NCI-H2029 (cell line): ENCODE measurements at regions not wholly inside any gene's neighbourhood (a gene's known extent, or its start where the extent isn't known, plus 50 kb on each side); places are given as distances from the start of the nearest gene placed in this dataset.
"Not testable (repeated sequence)": the region's sequence is repeated elsewhere in the genome, so short reads cannot be mapped to it uniquely, and the experiment has no call there.

Experiments
- DNase-seq: peaks from one replicate; lab custom pipeline; 2025; lab: John Stamatoyannopoulos, UW

DNA sequence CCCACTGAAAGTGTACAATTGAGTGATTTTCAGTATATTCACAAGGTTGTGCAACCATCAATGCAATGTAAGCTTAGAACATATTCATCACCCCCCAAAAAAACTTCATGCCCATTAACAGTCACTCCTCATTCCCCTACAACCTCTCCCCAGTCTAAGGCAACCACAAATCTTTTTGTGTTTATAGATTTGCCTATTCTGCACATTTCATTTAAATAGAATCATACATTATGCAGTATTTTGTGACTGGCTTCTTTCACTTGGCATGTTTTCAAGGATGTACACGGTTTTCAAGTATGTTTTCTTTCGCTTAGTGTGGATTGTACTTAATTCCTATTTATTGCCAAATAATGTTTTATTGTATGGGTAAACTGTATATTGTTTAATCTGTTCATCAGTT is 95.6 kb upstream of the ADRA1D start:
- no peak for DNase-seq

DNA sequence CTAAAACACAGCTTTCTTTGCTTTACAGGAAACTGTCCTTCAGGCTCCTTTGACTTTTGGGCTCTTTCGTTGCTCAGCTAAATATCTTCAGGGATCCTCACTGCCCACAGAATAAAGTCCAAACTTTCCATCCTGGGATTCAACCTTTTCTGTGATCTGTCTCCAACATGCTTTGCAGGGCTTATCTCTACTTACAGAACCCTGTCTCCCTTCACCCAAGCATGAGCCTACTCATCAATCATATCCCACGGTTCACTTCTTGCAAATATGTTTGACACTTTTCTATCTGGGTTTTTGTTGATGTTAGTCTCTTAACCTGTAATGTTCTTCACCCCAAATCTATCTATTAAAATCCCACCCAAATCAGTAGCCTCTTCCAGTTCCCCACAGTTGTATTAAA is 93.5 kb upstream of the ADRA1D start:
- no peak for DNase-seq

DNA sequence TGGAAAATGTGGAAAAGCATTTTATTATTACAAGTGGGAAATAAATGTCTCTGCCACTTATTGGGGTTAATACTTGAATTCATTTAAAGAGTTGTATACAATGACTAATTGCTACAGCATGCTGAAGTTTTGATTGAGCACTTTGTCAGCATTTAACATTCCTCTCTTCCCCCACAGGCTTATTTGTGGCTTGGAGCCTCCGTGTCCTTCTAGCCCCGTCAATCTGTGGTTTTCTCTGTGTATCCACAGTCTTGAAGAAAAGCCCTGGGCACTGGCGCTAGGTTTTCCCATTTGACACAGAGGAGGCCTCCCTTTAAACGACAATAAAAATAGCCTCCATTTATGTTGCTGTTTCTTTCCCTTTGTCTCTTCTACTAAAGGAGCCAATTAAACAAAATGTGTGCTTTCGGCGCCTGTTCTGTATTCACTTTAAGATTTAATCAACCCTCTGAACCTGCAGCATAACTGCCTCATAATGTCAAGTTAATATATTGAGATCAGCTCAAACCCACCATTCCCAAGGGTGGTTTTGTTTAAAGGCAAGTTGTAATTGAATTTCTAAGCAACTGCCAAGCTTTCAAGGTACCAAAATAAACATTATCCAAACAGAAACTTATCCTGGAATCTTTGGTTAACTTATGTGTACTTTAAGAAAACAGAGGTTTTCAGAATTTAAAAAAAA is 92.9 kb upstream of the ADRA1D start:
- DNase-seq: no peak

DNA sequence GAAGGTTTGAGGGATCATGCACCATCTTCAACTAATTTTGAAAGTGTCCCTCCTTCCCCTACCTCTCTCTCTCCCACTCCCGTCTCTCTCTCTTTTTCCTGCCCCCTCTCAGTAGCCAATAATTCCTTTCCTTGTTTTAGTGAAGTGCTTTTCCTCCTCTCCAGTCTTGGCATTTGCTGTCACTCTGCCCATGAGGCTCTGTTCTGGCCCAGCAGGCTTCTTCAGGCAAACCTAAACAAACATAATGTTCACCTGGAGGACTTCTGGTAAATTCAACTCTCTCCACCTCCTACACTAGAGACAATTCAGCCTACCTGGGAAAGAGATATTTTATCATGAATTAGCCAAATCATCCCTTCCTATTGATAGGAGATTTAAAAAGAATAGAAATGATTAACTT is 86.6 kb upstream of the ADRA1D start:
- DNase-seq: no peak

DNA sequence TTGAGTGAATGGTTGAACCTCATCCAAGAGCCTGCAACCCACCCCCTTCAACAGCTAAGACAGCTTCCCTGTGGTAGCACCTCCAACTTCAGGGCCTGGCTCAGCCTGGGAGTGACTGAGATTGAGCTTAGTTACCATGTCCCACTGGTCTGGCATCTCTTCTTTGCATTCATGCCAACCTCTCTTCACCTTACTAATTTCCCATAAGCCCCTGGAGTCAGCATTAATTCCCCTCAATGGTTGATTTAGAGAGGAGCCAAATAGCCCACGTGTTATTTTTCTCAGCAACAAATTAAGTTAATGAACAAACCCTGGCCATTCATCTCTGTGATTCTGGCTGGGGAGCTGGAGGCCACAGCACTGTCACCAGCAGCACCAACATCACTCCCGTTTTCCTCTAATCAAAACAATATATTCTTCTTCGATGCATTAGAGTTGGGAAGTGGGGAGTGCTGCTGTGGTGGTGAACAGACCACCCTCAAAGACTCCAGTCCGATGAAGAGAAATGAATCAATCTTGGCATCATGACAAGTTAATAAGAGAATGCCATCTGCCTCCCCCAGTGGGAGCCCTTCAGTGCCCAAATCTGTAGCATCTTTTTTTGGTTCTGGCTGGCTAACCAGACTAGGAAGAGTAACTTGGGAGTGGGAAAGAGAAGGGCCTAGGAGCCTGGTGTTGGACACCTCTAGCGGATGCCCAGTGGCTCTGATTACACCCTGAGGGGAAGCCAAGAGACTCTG is 83.2 kb upstream of the ADRA1D start:
- DNase-seq: no peak

DNA sequence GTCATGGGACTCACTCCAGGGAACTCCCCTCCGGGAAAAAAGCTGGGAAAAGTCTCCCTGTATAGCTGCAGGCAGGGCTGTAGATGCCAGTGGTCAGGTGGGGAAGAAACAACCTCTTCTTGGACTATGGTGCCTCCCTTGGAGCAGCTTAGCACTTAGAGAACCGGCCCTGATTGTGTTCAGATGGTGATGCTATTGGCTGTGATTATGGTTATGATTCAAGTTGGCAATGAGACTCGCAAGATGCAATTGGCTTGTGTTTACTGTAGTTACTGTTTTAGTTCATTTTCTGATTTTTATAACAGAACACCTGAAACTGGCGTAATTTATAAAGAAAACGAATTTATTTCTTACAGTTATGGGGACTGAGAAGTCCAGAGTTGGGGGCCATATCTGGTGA is 80.9 kb upstream of the ADRA1D start:
- DNase-seq: no peak

DNA sequence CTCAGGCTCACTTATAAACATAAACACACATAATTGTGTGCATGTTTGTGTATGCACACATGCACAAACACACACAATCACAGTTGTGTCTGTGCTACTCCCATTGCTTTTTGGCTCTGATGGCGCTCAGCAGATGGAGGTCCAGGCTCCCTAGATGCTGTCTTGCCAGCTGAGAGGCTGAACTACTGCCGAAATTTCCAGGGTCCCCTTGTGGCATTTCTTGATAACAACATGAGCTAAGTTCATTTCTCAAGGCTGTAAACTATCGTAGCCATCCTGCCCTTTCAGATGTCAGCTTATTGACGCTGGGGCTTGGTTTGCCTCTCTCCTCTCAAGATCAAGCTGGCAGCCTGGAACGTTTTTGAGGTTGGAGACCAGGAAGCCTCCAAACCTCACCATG is 80.1 kb upstream of the ADRA1D start:
- no peak for DNase-seq

DNA sequence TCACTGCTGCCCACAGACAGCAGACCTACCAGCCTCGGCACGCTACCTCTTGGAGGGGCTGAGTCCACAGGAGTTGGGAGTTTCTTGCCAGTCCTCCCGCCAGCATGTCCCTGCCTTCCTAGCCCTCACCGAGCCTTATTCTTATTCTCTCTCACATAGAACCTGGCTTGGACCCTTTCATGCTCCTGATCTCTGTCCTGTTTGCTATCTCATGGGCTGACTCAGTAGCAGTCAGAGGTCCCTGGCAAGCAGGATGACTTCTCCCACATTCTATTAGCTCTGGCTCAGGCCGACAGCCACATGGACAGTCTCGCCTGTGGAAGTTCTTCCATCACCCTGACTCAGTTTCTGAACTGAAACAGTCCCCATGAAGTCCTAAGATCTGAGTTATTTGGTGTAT is 79.5 kb upstream of the ADRA1D start:
- no peak for DNase-seq

DNA sequence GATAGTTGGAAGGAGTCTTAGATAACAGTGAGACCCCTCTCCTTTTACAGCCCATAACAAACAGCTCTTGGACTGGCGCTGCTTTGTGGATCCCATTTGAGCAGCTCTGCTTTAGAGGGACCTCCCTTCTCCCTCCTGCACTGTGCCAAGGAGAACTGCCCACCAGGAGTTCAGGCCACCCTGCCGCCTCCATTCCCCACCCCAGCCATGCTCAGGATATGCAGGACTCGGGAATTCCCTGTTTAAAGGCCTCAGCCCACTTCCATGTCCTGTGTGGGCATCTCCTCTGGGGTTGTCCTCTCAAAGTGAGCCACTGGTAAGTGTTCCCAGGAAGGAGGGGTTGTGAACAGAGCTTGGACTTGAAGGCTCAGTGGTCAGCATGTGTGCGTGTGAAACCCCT is 78.9 kb upstream of the ADRA1D start:
- DNase-seq: no peak

DNA sequence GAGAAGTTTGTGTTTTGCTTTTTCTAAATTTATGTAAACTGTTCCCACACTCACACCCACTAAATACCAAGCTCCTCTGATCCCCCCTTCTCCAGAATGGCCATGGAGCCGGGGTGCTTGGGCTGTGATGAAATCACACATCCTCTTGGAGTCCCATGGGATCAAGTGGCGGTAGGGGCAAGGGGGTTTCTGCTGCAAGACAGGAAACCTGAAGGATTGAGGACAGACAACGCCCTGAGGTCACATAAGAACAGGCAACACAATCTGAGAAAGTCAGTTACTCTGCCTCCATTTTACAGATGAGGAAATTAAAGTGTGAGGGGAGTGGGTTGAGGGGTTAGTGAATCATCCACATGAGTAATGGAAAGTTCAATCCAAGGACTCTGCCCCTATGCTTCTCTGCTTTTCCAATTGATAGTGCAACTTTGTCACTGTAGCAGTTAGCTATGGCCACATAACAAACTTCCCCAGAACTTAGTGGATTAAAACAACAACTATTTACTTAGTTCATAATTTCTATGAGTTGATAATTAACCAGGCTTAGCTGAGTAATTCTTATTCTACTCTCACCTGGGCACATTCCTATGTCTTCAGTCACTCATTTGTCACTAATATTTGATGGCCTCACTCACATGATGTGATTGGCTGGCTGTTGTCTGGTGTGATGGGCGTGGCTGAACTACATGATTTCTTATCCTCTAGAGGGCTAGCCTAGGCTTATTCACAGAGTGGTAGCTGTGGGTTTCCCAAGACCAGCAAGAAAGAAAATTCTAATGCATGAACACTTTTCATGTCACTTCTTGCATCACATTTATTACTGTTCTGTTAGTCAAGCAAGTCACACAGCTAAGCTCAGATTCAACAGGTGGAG is 77.3 kb upstream of the ADRA1D start:
- DNase-seq: no peak

DNA sequence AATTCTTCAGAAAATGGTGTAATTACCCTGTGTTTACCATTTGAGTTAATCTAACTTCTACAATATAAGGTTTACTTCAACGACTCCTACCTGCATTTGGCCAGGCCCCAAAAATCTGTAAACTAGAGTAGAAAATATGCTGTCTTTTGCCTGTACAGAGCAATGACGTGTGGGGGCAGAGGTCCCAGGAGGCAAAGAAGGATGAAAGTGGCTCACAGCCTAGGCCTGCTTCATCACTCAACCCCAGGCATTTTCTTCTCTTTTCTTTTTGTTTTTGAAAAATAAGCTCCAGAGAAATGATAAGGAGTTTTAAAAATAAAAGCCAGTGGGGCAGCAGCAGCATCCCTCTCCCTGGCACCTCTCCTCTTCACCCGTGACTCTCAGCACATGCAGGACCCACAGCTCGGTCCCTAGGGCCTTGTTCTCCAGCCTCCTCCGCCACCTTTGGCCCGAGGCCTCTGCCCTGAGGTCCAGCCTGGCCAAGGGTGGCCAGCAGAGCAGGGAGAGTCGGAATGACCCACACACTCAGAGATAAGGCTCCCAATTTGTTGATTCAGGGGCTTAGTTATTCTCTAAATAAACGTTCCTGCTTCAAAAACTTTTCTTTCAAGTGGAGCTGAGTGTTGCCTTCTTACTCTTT is 76.6 kb upstream of the ADRA1D start:
- no peak for DNase-seq

DNA sequence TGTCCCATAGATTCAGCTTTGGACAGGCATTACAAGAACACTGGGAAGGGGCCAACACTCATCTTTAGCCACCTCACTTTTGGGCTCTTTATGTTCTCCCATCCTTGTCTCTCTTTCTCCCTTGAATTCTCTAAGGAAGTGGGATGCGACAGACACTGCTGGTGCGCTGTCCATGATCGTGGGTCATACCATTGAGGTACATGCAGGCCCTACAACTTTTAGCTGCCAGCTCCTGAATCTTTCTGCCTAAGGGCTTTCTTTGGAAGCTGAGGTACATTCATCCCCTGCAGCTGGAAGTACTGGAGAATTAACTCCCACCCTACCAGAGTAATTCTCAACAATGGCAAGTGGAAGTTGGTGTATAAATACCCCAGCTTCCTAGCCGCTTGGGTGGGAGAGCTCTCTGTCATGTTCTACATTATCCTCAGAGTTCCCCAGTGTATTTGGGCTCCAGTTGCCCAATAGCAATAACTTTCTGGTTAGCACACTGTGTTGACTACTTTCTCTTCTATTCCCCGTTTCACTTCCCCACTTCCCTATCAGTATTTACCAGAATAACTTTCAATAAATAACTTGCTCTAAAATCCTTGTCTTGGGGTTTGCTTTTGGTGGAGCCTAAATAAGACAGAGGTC is 75.6 kb upstream of the ADRA1D start:
- DNase-seq: no peak

DNA sequence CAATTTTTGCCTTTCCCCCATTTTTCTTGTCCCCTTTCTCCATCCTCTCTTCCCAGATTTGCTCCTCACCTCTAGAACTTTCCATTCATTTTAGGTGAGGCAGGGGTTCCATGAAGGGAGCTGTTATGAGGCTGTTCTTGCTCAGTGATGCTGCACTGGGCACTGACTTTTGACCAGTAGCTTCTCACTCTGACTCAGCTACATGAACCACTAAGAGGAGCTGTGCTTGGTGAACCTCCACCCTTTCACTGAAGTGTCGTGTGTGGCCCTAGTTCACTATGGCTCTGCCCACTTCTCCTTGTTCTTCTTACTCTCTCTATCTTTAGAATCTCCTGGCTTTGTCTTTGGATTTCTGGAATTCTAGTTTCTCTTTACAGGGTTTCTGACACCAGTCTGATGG is 73.4 kb upstream of the ADRA1D start:
- no peak for DNase-seq

DNA sequence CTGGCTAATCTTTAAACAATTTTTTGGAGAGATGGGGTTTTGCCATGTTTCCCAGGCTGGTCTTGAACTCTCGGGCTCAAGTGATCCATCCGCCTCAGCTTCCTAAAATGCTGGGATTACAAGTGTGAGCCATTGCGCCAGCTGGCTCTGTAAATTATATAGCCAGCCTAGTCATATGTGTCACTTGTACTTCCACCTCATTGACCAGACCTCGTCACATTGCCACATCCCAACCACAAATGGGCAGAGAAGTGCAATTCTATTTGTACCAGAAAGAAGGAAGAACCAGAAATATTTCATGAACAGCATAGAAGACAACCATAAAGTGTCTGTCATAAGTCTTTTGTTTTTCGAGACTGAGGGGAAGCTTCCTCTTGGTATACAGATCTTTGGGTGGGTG is 71.2 kb upstream of the ADRA1D start:
- no peak for DNase-seq

DNA sequence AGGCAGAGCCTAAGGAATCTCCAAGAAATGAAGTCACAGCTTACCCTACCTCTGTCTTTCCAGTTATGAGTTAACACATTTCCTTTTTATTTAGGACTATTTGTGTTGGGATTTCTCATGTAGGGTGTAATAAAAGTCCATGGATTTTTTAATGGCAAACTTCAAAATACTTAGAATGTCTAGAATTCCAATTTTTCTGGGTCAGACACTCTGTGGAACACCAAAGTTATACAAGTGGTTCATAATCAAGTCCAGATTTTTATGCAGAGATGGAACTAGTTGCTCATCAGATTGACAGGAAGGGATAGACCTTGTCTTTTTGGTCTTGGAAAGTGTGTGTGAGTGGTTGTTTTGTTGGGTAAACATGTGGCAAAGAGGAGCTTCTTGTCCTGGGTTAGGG is 69.8 kb upstream of the ADRA1D start:
- DNase-seq: no peak

DNA sequence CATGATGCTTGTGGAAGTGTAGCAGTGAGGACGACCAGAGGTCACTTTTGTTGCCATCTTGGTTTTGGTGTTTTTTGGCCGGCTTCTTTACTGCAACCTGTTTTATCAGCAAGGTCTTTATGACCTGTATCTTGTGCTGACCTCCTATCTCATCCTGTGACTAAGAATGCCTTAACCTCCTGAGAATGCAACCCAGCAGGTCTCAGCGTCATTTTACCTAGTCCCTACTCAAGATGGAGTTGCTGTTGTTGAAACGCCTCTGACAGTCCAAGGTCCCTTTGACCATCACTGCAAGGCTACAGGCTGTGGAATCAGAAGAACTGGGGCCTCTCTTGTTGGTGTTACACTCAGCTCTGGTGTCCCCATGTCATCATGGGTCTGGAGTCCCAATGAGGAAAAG is 61.5 kb upstream of the ADRA1D start:
- DNase-seq: not testable (repeated sequence)

DNA sequence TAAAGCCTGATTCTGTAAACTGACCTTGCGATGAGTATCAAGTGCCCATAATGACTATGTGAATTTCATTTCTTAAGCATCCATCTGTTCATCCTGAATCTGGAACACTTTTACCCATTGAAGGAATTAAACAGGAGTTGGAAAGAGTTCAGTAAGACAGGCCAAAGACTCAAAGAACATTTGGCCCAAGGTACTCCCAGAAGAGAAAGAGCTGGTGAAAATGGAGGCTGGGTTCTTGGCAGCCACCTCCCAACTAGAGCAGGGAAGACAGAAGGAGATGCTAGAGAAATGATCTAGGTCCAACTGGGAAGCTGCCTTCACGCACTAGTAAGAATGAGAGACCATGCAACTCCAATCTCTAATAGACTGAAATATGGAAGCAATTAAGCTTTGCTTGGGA is 57.1 kb upstream of the ADRA1D start:
- DNase-seq: no peak

DNA sequence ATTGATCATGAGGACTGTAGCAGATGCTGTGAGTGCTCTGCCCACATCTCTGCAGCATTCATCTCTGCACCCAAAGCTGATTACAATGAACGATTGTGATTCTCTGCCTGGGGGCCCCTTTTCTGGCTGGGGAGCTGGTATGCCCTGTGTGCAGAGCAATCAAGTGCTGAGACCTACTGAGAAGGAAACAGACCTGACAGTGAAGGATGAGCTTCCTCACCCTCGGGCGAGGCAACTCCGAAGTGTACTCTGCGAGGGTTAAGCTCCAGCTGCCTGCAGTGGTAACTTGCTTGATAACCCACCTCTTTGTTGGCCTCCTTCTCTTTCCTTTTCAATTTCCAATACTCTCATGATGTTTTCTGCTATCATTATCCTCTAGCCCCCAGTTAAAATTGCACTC is 56.0 kb upstream of the ADRA1D start:
- no peak for DNase-seq

DNA sequence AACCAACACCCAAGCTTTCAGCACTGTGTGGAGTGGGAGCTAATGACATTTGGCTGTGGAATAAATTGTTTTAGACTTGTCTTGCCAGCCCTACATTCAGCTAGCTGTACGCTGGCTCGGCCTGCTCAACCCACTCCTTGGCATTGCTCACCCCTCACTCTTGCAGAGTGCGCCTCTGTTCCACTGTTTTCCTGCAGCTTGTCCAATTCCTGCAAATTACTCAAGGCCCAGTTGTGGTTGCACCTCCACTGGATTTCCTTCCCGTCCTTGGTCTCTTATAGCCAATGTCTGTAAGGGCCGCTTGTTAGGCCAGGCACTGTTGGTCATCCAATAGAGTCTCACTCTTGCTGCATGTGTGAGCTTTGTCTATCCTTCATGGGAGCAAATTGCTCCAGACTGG is 55.5 kb upstream of the ADRA1D start:
- DNase-seq: no peak

DNA sequence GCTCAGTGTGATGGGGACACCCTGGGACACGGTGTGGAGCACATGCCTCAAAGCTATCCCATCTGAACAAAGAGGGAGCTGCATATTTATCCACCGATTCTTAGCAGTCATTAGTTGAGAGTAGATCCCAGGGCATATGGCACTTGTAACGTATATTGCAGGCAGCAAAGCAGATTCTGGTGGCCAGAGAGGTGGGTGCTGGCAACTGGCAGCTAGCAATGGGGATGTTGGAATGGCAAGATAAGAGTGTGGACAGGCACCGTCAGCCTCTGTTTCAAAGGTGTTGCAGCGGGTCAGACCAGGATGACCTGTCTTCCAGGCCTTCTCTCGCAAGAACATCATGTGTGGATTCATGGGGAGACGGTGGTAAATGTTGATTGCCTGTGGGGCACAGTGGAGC is 54.0 kb upstream of the ADRA1D start:
- DNase-seq: no peak

DNA sequence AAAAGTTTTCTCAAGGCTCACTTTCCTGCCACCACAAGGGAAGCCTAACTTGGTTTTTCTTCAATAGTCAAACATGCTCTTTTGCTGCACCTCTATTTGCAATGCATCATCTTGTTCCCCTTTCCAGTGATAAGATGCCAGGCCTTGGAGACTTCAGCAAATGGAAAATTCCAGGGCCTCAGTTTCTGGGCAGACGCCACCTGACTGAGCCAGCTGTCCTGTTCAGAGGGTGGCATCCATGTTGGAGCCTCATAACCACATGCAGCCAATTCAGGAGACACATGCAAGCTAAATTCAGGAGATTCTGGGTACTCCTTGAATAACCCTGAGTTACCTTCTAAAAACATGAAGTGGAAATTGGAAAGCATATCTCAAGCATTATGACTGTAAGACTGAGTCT is 51.8 kb upstream of the ADRA1D start:
- no peak for DNase-seq

DNA sequence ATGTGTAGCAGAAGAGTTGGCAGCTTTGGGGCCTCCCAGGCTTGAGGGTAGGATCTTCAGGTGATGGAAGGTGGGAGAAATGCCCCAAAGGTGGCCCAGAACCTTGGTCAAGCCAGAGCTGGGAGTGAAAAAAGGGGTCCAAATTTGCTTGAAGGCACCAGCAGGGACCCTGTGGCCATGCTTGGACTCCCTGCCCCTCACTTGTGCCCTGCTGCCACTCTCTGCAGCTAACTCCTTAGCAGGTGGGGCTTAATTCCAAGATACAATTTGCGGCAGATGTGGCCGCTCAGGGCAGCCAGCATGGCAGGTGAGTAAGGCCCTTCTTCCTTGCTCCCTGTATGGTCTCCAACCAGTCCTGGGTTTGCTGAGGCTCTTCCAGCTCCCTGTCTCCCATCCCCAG is 51.3 kb upstream of the ADRA1D start:
- no peak for DNase-seq
